ENCODE measurements at regions not wholly inside any gene's neighbourhood (a gene's known extent, or its start where the extent isn't known, plus 50 kb on each side); places are given as distances from the start of the nearest gene placed in this dataset.

GRCh38 chr1:186620566-186621350 lies 59.5 kb downstream of the PTGS2 start:
- intact Hi-C loops (cut with micrococcal nuclease) = no loop called here

- intact Hi-C loops (cut with micrococcal nuclease) = loop anchor here (1.0 to 10.0 kb wide), 6 partner anchors 30 to 344 kb away; partner anchors contain the start of genes ODR4, PTGS2 and TPR
Measured at GRCh38 chr1:186618401-186619170, 61.6 kb downstream of the PTGS2 start.

GRCh38 chr1:186617926-186618325 lies 62.3 kb downstream of the PTGS2 start:
- intact Hi-C loops (cut with micrococcal nuclease) = loop anchor here (1.0 to 10.0 kb wide), 6 partner anchors 31 to 343 kb away; partner anchors contain the start of genes ODR4, PTGS2 and TPR

GRCh38 chr1:186616511-186616910 lies 63.7 kb downstream of the PTGS2 start:
- intact Hi-C loops (cut with micrococcal nuclease) = loop anchor here (10.0 kb wide), 1 partner anchor 342 kb away; no protein-coding TSS in a partner anchor

- intact Hi-C loops (cut with micrococcal nuclease) = loop anchor here (10.0 kb wide), 1 partner anchor 341 kb away; no protein-coding TSS in a partner anchor
Measured at GRCh38 chr1:186615332-186615731, 64.9 kb downstream of the PTGS2 start.

- intact Hi-C loops (cut with micrococcal nuclease) = loop anchor here (10.0 kb wide), 1 partner anchor 336 kb away; no protein-coding TSS in a partner anchor
Measured at GRCh38 chr1:186611156-186611555, 69.1 kb downstream of the PTGS2 start.

- intact Hi-C loops (cut with micrococcal nuclease) = loop anchor here (5.0 to 10.0 kb wide), 2 partner anchors 113 to 124 kb away; no protein-coding TSS in a partner anchor
Measured at GRCh38 chr1:186609183-186609582, 71.0 kb downstream of the PTGS2 start.

- intact Hi-C loops (cut with micrococcal nuclease) = loop anchor here (1.0 to 10.0 kb wide), 5 partner anchors 116 to 380 kb away; no protein-coding TSS in a partner anchor
Measured at GRCh38 chr1:186605762-186606350, 74.4 kb downstream of the PTGS2 start.

GRCh38 chr1:186595969-186596368 lies 84.3 kb downstream of the PTGS2 start:
- intact Hi-C loops (cut with micrococcal nuclease) = loop anchor here (2.0 kb wide), 1 partner anchor 191 kb away; no protein-coding TSS in a partner anchor

- intact Hi-C loops (cut with micrococcal nuclease) = no loop called here
Measured at GRCh38 chr1:186578325-186579016, 101.8 kb downstream of the PTGS2 start.

GRCh38 chr1:186577633-186578032 lies 102.6 kb downstream of the PTGS2 start:
- intact Hi-C loops (cut with micrococcal nuclease) = no loop called here

- intact Hi-C loops (cut with micrococcal nuclease) = no loop called here
Measured at GRCh38 chr1:186577216-186577615, 103.0 kb downstream of the PTGS2 start.

GRCh38 chr1:186575348-186575747 lies 104.9 kb downstream of the PTGS2 start:
- intact Hi-C loops (cut with micrococcal nuclease) = no loop called here

- intact Hi-C loops (cut with micrococcal nuclease) = no loop called here
Measured at GRCh38 chr1:186574926-186575325, 105.3 kb downstream of the PTGS2 start.

- intact Hi-C loops (cut with micrococcal nuclease) = no loop called here
Measured at GRCh38 chr1:186572509-186572908, 107.7 kb downstream of the PTGS2 start.

GRCh38 chr1:186571771-186572170 lies 108.5 kb downstream of the PTGS2 start:
- intact Hi-C loops (cut with micrococcal nuclease) = no loop called here

GRCh38 chr1:186569856-186570255 lies 108.9 kb upstream of the PDC start:
- intact Hi-C loops (cut with micrococcal nuclease) = no loop called here

GRCh38 chr1:186568221-186568620 lies 107.3 kb upstream of the PDC start:
- intact Hi-C loops (cut with micrococcal nuclease) = no loop called here

GRCh38 chr1:186566140-186566855 lies 105.4 kb upstream of the PDC start:
- intact Hi-C loops (cut with micrococcal nuclease) = no loop called here

- intact Hi-C loops (cut with micrococcal nuclease) = no loop called here
Measured at GRCh38 chr1:186564582-186564981, 103.7 kb upstream of the PDC start.
